OCI-LY1 (cell line): ENCODE measurements at regions not wholly inside any gene's neighbourhood (a gene's known extent, or its start where the extent isn't known, plus 50 kb on each side); places are given as distances from the start of the nearest gene placed in this dataset.

ENCODE experiments used
- EZH2 ChIP-seq: fragments of 200-600 bp; sonication (generic), shearing (Covaris generic); IDR thresholded peaks from 2 replicates; pipeline ENCODE4 v1.8.0; 2017; ENCODE audit warnings: borderline replicate concordance, mixed run types, mild to moderate bottlenecking, antibody characterized with exemption, low read length, moderate library complexity, mixed read lengths
- TF ChIP-seq, protein P1 (sequence below): fragments of 200-600 bp; sonication (generic), shearing (Covaris generic); IDR thresholded peaks from 2 replicates; pipeline ENCODE4 v1.5.1; 2017; ENCODE audit warnings: mild to moderate bottlenecking, antibody characterized with exemption, low read length, moderate library complexity, mixed read lengths

DNA sequence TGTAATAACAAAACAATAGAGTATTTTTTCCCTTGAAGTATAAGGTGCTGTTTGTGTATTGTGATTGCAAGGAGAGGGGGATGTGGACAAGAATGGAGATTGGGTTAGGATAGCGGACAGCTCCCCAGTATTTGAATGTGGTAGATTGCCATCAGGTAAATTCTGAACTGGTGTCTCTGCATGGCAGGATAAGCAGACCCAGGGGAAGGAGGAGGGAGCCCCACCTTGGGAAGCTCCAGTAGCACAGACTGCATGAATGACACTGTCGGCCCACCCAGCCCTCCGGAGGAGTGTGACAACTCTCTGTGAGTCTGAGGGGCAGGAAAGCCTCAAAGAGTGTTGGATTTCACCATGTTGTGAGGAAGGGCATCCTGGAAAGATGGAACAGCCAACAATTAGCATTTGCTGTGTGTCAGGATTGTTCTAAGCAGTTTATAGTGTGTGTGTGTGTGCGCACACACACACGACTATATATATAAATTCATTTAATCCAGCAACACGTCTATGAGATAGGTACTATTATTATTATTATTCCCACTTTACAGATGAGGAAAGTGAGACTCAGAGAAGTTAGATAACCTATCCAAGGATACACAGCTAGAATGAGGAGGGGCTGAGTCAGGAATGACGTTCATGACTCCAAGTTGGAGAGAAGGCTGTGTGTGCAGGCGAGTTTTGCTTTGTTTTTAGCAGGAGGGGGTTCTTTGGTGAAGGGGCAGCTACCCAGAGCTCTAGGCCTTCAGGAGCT is 63.4 kb upstream of the LCTL start:
- TF ChIP-seq, protein P1, sequence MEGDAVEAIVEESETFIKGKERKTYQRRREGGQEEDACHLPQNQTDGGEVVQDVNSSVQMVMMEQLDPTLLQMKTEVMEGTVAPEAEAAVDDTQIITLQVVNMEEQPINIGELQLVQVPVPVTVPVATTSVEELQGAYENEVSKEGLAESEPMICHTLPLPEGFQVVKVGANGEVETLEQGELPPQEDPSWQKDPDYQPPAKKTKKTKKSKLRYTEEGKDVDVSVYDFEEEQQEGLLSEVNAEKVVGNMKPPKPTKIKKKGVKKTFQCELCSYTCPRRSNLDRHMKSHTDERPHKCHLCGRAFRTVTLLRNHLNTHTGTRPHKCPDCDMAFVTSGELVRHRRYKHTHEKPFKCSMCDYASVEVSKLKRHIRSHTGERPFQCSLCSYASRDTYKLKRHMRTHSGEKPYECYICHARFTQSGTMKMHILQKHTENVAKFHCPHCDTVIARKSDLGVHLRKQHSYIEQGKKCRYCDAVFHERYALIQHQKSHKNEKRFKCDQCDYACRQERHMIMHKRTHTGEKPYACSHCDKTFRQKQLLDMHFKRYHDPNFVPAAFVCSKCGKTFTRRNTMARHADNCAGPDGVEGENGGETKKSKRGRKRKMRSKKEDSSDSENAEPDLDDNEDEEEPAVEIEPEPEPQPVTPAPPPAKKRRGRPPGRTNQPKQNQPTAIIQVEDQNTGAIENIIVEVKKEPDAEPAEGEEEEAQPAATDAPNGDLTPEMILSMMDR, result no peak
- TF ChIP-seq EZH2, result no peak
